ENCODE measurements at regions not wholly inside any gene's neighbourhood (a gene's known extent, or its start where the extent isn't known, plus 50 kb on each side); places are given as distances from the start of the nearest gene placed in this dataset.

DNA sequence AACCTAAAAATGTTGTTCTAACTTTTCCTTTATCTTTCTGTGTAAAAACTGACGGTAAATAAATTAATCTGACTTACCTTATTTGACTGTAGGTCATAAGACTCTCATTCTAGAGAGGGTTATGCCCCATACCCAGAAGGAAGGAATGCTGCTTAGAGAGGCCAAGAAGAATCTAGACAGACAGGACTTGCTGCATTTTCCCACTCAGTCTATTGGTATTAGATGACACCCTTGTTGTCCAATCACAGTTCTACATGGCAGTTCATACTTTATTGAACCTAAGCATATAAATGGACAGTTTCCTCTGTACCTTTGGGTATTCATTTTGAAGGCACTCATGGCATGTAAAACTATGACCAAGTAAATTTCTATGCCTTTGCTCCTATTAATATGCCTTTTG is 359.6 kb upstream of the ID4 start:
- no peak for TF ChIP-seq NFE2L2 (IDR thresholded peaks at IDR 0.05; ENCODE audit: low read depth, low read length)
- TF ChIP-seq, protein P1, sequence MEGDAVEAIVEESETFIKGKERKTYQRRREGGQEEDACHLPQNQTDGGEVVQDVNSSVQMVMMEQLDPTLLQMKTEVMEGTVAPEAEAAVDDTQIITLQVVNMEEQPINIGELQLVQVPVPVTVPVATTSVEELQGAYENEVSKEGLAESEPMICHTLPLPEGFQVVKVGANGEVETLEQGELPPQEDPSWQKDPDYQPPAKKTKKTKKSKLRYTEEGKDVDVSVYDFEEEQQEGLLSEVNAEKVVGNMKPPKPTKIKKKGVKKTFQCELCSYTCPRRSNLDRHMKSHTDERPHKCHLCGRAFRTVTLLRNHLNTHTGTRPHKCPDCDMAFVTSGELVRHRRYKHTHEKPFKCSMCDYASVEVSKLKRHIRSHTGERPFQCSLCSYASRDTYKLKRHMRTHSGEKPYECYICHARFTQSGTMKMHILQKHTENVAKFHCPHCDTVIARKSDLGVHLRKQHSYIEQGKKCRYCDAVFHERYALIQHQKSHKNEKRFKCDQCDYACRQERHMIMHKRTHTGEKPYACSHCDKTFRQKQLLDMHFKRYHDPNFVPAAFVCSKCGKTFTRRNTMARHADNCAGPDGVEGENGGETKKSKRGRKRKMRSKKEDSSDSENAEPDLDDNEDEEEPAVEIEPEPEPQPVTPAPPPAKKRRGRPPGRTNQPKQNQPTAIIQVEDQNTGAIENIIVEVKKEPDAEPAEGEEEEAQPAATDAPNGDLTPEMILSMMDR (conservative IDR thresholded peaks at IDR 0.05; ENCODE audit: low read depth, low read length), result no peak

Data from IMR-90 (cell line).